HG03575 (cell line): ENCODE measurements at regions not wholly inside any gene's neighbourhood (a gene's known extent, or its start where the extent isn't known, plus 50 kb on each side); places are given as distances from the start of the nearest gene placed in this dataset.

Source experiments
- ATAC-seq: cut with Tn5 transposase; IDR thresholded peaks from one replicate; pipeline ENCODE4 v1.9.1; 2021; ENCODE audit not compliant: unreplicated experiment, insufficient number of reproducible peaks, low FRiP score; ENCODE audit errors: extremely low read depth

- no peak for ATAC-seq
These were observed 249.8 kb upstream of the AADAT start for GRCh38 chr4:170339522-170339921.

GRCh38 chr4:170336238-170336775 is 246.6 kb upstream of the AADAT start:
- peak; percentile 97 for ATAC-seq

- no peak for ATAC-seq
These were observed 235.8 kb upstream of the AADAT start for GRCh38 chr4:170325599-170325998.

GRCh38 chr4:170323623-170324022 is 233.9 kb upstream of the AADAT start:
- no peak for ATAC-seq

- no peak for ATAC-seq
These were observed 217.4 kb upstream of the AADAT start for GRCh38 chr4:170307182-170307581.

GRCh38 chr4:170306208-170306607 is 216.5 kb upstream of the AADAT start:
- no peak for ATAC-seq

GRCh38 chr4:170305627-170306026 is 215.9 kb upstream of the AADAT start:
- ATAC-seq: no peak

GRCh38 chr4:170281027-170281426 is 191.3 kb upstream of the AADAT start:
- no peak for ATAC-seq

GRCh38 chr4:170278460-170278859 is 188.7 kb upstream of the AADAT start:
- no peak for ATAC-seq

GRCh38 chr4:170274616-170275015 is 184.9 kb upstream of the AADAT start:
- no peak for ATAC-seq

- ATAC-seq: no peak
These were observed 183.2 kb upstream of the AADAT start for GRCh38 chr4:170272959-170273358.

GRCh38 chr4:170271723-170272122 is 182.0 kb upstream of the AADAT start:
- no peak for ATAC-seq

- ATAC-seq: no peak
These were observed 180.9 kb upstream of the AADAT start for GRCh38 chr4:170270628-170271027.

- no peak for ATAC-seq
These were observed 180.2 kb upstream of the AADAT start for GRCh38 chr4:170269950-170270349.

GRCh38 chr4:170259631-170260153 is 169.9 kb upstream of the AADAT start:
- peak; percentile 96 for ATAC-seq

- no peak for ATAC-seq
These were observed 167.1 kb upstream of the AADAT start for GRCh38 chr4:170256807-170257206.

- ATAC-seq: no peak
These were observed 158.8 kb upstream of the AADAT start for GRCh38 chr4:170248576-170248975.

GRCh38 chr4:170248029-170248428 is 158.3 kb upstream of the AADAT start:
- ATAC-seq: no peak

- ATAC-seq: no peak
These were observed 157.8 kb upstream of the AADAT start for GRCh38 chr4:170247596-170247995.

GRCh38 chr4:170243662-170244288 is 154.0 kb upstream of the AADAT start:
- ATAC-seq: no peak

- no peak for ATAC-seq
These were observed 152.7 kb upstream of the AADAT start for GRCh38 chr4:170242471-170242870.
